MM.1S (cell line): ENCODE measurements at regions not wholly inside any gene's neighbourhood (a gene's known extent, or its start where the extent isn't known, plus 50 kb on each side); places are given as distances from the start of the nearest gene placed in this dataset.

ENCODE experiments used
- DNase-seq: peaks from one replicate; pipeline ENCODE4 v3.0.0-alpha.2; 2015
- H2AFZ ChIP-seq: fragments of 300-600 bp; sonication (generic); 2 replicates; pipeline ENCODE4 v1.6.0; 2016; ENCODE audit warnings: antibody characterized with exemption, low read length
- H3F3A ChIP-seq: fragments of 300-600 bp; sonication (generic); 2 replicates; pipeline ENCODE4 v1.6.1; 2016; ENCODE audit warnings: mild to moderate bottlenecking, antibody characterized with exemption, low read length, moderate library complexity, mixed read lengths; ENCODE audit not compliant: insufficient read depth
- H3K27ac ChIP-seq: fragments of 300-600 bp; sonication (generic); 2 replicates; pipeline ENCODE4 v1.5.1; 2016; ENCODE audit warnings: mild to moderate bottlenecking, low read length
- H3K27me3 ChIP-seq: fragments of 300-600 bp; sonication (generic); replicated peaks from 2 replicates; pipeline ENCODE4 v1.6.0; 2016; ENCODE audit warnings: low read length; ENCODE audit not compliant: insufficient read depth
- H3K36me3 ChIP-seq: fragments of 300-600 bp; sonication (generic); replicated peaks from 2 replicates; pipeline ENCODE4 v1.6.1; 2016; ENCODE audit warnings: mild to moderate bottlenecking, low read length, mixed read lengths; ENCODE audit not compliant: insufficient read depth
- H3K4me1 ChIP-seq: fragments of 300-600 bp; sonication (generic); 2 replicates; pipeline ENCODE4 v1.6.1; 2016; ENCODE audit warnings: low read length, mixed read lengths
- H3K4me2 ChIP-seq: fragments of 300-600 bp; sonication (generic); 2 replicates; pipeline ENCODE4 v1.6.0; 2016; ENCODE audit warnings: low read depth, low read length
- H3K4me3 ChIP-seq: fragments of 300-600 bp; sonication (generic); 2 replicates; pipeline ENCODE4 v1.5.1; 2016; ENCODE audit warnings: low read length, mixed read lengths
- H3K79me2 ChIP-seq: fragments of 300-600 bp; sonication (generic); 2 replicates; pipeline ENCODE4 v1.6.1; 2016; ENCODE audit warnings: mixed run types, low read length, mixed read lengths
- H3K9ac ChIP-seq: fragments of 300-600 bp; sonication (generic); 2 replicates; pipeline ENCODE4 v1.6.1; 2016; ENCODE audit warnings: low read length, mixed read lengths
- H3K9me2 ChIP-seq: fragments of 300-600 bp; sonication (generic); replicated peaks from 2 replicates; pipeline ENCODE4 v1.6.1; 2016; ENCODE audit warnings: mild to moderate bottlenecking, low read length, mixed read lengths; ENCODE audit not compliant: insufficient read depth
- H3K9me3 ChIP-seq: fragments of 300-600 bp; sonication (generic); replicated peaks from 2 replicates; pipeline ENCODE4 v1.6.1; 2016; ENCODE audit warnings: mild to moderate bottlenecking, low read length, mixed read lengths; ENCODE audit not compliant: insufficient read depth
- H4K20me1 ChIP-seq: fragments of 300-600 bp; sonication (generic); 2 replicates; pipeline ENCODE4 v1.6.1; 2016; ENCODE audit warnings: mild to moderate bottlenecking, low read length, moderate library complexity, mixed read lengths; ENCODE audit not compliant: insufficient read depth
- EZH2 ChIP-seq: fragments of 300-600 bp; sonication (generic); optimal IDR thresholded peaks from 2 replicates; pipeline ENCODE3; 2017; ENCODE audit warnings: low read depth, mild to moderate bottlenecking, antibody characterized with exemption, low read length, mixed read lengths
- EZH2phosphoT487 ChIP-seq: fragments of 300-600 bp; sonication (generic); IDR thresholded peaks from 2 replicates; pipeline ENCODE4 v1.6.1; 2018; ENCODE audit warnings: antibody characterized with exemption, low read length
- TF ChIP-seq, protein P1 (sequence below): fragments of 300-600 bp; sonication (generic); IDR thresholded peaks from 2 replicates; pipeline ENCODE4 v1.5.1; 2016; ENCODE audit warnings: antibody characterized with exemption, low read length, mixed read lengths

DNA sequence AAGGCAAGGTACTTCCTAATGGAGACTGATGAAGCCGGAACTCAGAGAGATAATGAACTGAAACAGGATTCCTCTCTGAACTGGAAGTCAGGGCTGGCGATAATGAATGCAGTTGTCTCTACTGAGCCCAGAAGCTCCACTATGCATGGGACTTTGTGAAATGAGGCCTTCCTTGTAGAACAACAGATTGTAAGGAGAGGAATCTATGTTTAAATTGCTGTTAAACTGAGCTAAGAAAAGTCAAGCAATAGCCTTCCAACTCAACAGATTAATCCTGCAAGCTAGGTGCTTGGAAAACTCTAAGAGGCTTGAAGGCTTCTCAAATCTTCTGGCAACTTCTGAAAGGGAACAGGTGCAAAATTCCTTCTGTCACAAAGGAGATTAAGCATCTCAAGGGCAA is 119.5 kb upstream of the ARHGAP5 start:
- Histone ChIP-seq H3K27ac (no peak overlapping the region), H3K4me2 (no peak overlapping the region), H3K9me2 (no peaks in the 10 kb centered on the region), H3K27me3 (no peaks in the 10 kb centered on the region), H3K4me3 (no peak overlapping the region), H3F3A (no peaks in the 10 kb centered on the region), H3K79me2 (no peaks in the 10 kb centered on the region), H4K20me1 (no peaks in the 10 kb centered on the region), H3K4me1 (no peaks in the 10 kb centered on the region), H3K9me3 (no peaks in the 10 kb centered on the region), H3K36me3 (no peaks in the 10 kb centered on the region), H2AFZ (no peak overlapping the region), H3K9ac (no peak overlapping the region)
- TF ChIP-seq, protein P1, sequence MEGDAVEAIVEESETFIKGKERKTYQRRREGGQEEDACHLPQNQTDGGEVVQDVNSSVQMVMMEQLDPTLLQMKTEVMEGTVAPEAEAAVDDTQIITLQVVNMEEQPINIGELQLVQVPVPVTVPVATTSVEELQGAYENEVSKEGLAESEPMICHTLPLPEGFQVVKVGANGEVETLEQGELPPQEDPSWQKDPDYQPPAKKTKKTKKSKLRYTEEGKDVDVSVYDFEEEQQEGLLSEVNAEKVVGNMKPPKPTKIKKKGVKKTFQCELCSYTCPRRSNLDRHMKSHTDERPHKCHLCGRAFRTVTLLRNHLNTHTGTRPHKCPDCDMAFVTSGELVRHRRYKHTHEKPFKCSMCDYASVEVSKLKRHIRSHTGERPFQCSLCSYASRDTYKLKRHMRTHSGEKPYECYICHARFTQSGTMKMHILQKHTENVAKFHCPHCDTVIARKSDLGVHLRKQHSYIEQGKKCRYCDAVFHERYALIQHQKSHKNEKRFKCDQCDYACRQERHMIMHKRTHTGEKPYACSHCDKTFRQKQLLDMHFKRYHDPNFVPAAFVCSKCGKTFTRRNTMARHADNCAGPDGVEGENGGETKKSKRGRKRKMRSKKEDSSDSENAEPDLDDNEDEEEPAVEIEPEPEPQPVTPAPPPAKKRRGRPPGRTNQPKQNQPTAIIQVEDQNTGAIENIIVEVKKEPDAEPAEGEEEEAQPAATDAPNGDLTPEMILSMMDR, result no peak
- TF ChIP-seq EZH2, result no peak
- TF ChIP-seq EZH2phosphoT487, result no peak
- DNase-seq, result no peak

DNA sequence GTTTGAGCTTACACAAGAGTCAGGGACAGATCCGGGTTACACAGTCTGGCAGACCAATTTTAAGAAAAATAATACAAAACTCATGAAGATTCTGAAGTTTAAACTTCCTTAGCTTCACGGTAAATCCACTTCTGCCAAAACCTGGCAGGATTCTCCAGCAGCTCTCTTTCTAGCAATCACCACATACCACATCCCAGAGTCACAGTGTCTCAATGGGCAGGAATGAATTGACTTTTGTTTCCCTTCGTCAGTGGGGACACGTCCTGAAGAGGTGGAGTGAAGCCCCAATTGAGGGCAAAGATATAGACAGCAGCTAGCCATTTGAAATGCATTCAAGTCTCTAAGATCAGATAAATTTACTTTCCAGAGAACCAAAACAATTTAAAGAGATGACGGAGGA is 117.1 kb upstream of the ARHGAP5 start:
- no peak for DNase-seq
- H2AFZ ChIP-seq, result no peak overlapping the region
- no peak overlapping the region for H3K27ac ChIP-seq
- no peaks in the 10 kb centered on the region for H3K9me3 ChIP-seq
- H3K4me3 ChIP-seq, result no peak overlapping the region
- no peaks in the 10 kb centered on the region for H3K36me3 ChIP-seq
- H3K9ac ChIP-seq, result no peak overlapping the region
- H4K20me1 ChIP-seq, result no peaks in the 10 kb centered on the region
- no peaks in the 10 kb centered on the region for H3K27me3 ChIP-seq
- H3K79me2 ChIP-seq, result no peaks in the 10 kb centered on the region
- H3K4me2 ChIP-seq, result no peak overlapping the region
- no peaks in the 10 kb centered on the region for H3K9me2 ChIP-seq
- no peaks in the 10 kb centered on the region for H3K4me1 ChIP-seq
- H3F3A ChIP-seq, result no peaks in the 10 kb centered on the region
- TF ChIP-seq, protein P1, result no peak
- TF ChIP-seq EZH2phosphoT487, result no peak
- no peak for TF ChIP-seq EZH2

DNA sequence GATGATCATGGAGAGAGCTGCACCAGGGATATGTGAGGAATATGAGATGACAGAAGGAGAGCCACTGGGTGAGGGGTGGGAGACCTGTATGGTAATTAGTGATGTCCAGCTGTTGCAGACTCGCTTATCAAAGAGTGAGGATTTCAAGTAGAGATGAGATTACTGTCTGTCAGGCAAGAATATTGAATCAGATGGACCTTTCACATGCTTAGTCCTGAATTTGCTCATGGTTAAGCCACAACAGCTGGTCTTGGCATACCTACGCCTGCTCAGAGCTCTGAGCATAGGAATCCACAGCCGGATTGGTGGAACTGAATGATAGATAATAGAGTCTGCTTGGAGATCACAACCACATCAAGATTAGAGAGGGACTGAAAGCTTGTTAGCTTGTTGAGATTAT is 115.2 kb upstream of the ARHGAP5 start:
- H3K9me2 ChIP-seq, result no peaks in the 10 kb centered on the region
- H3K4me3 ChIP-seq, result no peak overlapping the region
- no peaks in the 10 kb centered on the region for H3K27me3 ChIP-seq
- no peaks in the 10 kb centered on the region for H3K9me3 ChIP-seq
- H2AFZ ChIP-seq, result no peak overlapping the region
- H3K79me2 ChIP-seq, result no peaks in the 10 kb centered on the region
- H3K4me1 ChIP-seq, result no peaks in the 10 kb centered on the region
- H3K36me3 ChIP-seq, result no peaks in the 10 kb centered on the region
- no peak overlapping the region for H3K9ac ChIP-seq
- DNase-seq, result no peak
- H3K4me2 ChIP-seq, result no peak overlapping the region
- TF ChIP-seq EZH2phosphoT487 (no peak), EZH2 (no peak)
- TF ChIP-seq, protein P1, result no peak
- no peaks in the 10 kb centered on the region for H3F3A ChIP-seq
- no peak overlapping the region for H3K27ac ChIP-seq
- no peaks in the 10 kb centered on the region for H4K20me1 ChIP-seq
